OCI-LY3 (cell line): ENCODE measurements at regions not wholly inside any gene's neighbourhood (a gene's known extent, or its start where the extent isn't known, plus 50 kb on each side); places are given as distances from the start of the nearest gene placed in this dataset.

Experiments used
- H2AFZ ChIP-seq: fragments of 200-600, 300-600 bp; shearing (Covaris generic); 2 replicates; pipeline ENCODE4 v1.6.0; 2014; ENCODE audit warnings: antibody characterized with exemption, low read depth, low read length
- H3K27ac ChIP-seq: fragments of 200-600, 300-600 bp; sonication (generic); 2 replicates; pipeline ENCODE4 v1.5.1; 2014; ENCODE audit warnings: mild to moderate bottlenecking, low read length, moderate library complexity, mixed read lengths
- H3K27me3 ChIP-seq: fragments of 200-600, 300-600 bp; sonication (generic); 2 replicates; pipeline ENCODE4 v1.6.1; 2014; ENCODE audit warnings: low read depth, low read length, mixed read lengths
- H3K36me3 ChIP-seq: fragments of 200-600, 300-600 bp; sonication (generic); replicated peaks from 2 replicates; pipeline ENCODE3; 2014; ENCODE audit warnings: low read depth, low read length, mixed read lengths
- H3K4me1 ChIP-seq: fragments of 300-600, 200-600 bp; sonication (generic); 2 replicates; pipeline ENCODE4 v1.6.1; 2014; ENCODE audit warnings: low read length, mixed read lengths
- H3K4me2 ChIP-seq: fragments of 200-600, 300-600 bp; sonication (generic); 2 replicates; pipeline ENCODE4 v1.6.1; 2014; ENCODE audit warnings: low read length, mixed read lengths
- H3K4me3 ChIP-seq: fragments of 300-600, 200-600 bp; sonication (generic); 2 replicates; pipeline ENCODE4 v1.5.1; 2014; ENCODE audit warnings: antibody characterized with exemption, mild to moderate bottlenecking, low read length, moderate library complexity
- H3K79me2 ChIP-seq: fragments of 300-600, 200-600 bp; shearing (Covaris generic); 2 replicates; pipeline ENCODE4 v1.6.1; 2014; ENCODE audit warnings: mild to moderate bottlenecking, low read length, mixed read lengths
- H3K9ac ChIP-seq: fragments of 300-600, 200-600 bp; shearing (Covaris generic); 2 replicates; pipeline ENCODE4 v1.6.0; 2014; ENCODE audit warnings: mild to moderate bottlenecking, low read length, moderate library complexity
- H3K9me3 ChIP-seq: fragments of 200-600, 300-600 bp; shearing (Covaris generic); 2 replicates; pipeline ENCODE4 v1.6.1; 2014; ENCODE audit warnings: low read length, mixed read lengths; ENCODE audit not compliant: insufficient read depth
- H4K20me1 ChIP-seq: fragments of 200-600, 300-600 bp; sonication (generic); 2 replicates; pipeline ENCODE4 v1.6.1; 2016; ENCODE audit warnings: low read length, mixed read lengths; ENCODE audit not compliant: insufficient read depth
- EZH2phosphoT487 ChIP-seq: fragments of 200-600 bp; shearing (Covaris generic); IDR thresholded peaks from 2 replicates; pipeline ENCODE4 v1.6.1; 2018; ENCODE audit warnings: antibody characterized with exemption, mixed run types, low read depth
- TF ChIP-seq, protein P1 (sequence below): fragments of 200-600, 300-600 bp; sonication (generic); IDR thresholded peaks from 2 replicates; pipeline ENCODE4 v1.5.1; 2014; ENCODE audit warnings: antibody characterized with exemption, low read length, low read depth

DNA sequence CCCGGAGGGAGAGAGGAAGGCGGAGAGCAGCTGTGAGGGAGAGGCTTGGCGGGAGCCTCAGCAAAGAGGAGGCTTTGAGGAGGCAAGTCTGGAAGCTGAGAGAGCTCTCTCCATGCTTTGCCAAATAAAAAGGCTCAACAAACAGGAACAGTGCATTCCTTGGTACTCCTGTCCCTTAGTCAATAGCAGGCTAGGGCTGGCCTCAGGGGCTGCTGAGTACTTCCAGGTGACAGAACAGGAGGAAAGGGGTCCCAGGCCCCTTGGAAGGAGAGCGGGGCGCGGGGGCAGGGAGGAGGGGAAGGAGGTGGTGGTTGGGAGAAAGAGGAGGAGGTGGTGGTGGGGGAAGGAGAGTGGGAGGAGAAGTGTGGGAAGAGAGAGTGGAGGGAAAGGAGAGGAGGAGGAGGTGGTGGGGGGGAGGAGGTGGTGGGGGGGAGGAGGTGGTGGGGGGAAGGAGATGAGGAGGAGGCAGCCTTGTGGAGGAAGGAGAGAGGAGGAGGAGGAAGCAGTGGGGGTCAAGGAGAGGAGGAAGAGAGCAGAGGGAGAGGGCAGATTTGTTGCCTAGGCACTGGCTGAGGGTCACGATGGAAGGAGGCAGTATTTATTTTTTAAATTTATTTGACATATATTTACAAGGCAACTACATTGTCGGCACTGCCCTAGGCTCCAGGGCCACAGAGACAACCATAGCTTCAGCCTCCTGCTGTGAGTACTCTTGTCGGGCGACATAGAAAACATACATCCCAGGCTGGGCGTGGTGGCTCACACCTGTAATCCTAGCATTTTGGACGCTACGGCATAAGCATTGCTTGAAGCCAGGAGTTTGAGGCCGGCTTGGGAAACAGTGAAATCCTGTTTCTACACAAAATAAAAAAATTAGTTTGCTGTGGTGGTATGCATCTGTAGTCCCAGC lies 74.2 kb upstream of the ZBED5 start:
- no peaks in the 10 kb centered on the region for H3K36me3 ChIP-seq
- peak overlapping the region; percentile 80 for H3K4me2 ChIP-seq
- H3K27ac ChIP-seq = no peak overlapping the region
- no peak overlapping the region; the same call in 1 of the 2 replicates for H3K9ac ChIP-seq
- no peaks in the 10 kb centered on the region for H3K79me2 ChIP-seq
- H3K27me3 ChIP-seq = peaks cover 46% of the 10 kb centered on the region
- H2AFZ ChIP-seq = peak overlapping the region; percentile 69; the same call in 1 of the 2 replicates
- no peaks in the 10 kb centered on the region for H4K20me1 ChIP-seq
- no peaks in the 10 kb centered on the region for H3K9me3 ChIP-seq
- peak overlapping the region; percentile 73 for H3K4me3 ChIP-seq
- 0 out of 2 replicates have a peak, but pooled peaks cover 10% of the 10 kb centered on the region for H3K4me1 ChIP-seq
- no peak for TF ChIP-seq EZH2phosphoT487
- TF ChIP-seq, protein P1, sequence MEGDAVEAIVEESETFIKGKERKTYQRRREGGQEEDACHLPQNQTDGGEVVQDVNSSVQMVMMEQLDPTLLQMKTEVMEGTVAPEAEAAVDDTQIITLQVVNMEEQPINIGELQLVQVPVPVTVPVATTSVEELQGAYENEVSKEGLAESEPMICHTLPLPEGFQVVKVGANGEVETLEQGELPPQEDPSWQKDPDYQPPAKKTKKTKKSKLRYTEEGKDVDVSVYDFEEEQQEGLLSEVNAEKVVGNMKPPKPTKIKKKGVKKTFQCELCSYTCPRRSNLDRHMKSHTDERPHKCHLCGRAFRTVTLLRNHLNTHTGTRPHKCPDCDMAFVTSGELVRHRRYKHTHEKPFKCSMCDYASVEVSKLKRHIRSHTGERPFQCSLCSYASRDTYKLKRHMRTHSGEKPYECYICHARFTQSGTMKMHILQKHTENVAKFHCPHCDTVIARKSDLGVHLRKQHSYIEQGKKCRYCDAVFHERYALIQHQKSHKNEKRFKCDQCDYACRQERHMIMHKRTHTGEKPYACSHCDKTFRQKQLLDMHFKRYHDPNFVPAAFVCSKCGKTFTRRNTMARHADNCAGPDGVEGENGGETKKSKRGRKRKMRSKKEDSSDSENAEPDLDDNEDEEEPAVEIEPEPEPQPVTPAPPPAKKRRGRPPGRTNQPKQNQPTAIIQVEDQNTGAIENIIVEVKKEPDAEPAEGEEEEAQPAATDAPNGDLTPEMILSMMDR = no peak

DNA sequence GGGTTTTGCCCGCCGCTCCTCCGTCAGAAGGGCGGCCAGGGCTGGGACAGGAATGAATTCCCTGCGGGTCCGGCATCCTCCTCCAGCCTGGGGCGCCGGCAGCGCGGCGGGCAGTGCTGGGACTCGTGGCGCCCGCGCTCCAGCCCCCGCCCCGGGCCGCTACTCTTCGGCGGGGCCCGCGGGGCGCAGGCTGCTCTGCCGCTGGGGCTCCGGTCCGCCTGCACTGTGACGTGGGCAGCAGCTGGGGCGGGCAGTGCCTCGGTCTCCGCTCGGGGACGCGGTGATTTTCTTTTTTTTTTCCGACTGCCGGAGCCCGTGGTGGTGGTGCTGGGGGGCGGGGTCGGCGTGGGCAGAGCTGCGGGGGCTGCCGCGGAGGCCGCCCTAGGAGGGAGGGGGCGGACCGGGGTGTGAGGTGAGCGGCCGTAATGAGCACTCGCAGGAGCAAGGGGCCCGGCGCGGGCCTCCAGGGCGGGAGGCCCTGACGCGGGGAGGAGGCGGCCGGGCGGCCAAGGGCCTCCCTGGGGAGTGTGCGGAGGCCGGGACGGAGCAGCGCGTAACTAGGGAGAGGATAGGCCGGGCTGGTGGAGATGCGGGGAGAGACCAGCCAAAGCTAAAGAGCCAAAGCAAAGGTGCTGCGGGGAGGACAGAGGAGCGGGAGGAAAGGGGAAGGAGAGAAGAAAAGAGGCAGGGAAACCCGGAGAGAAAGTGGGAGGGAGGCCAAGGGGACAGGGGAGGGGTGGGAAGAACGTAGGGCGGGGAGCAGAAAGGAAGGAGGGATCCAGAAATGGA lies 73.3 kb upstream of the ZBED5 start:
- Histone ChIP-seq H3K79me2 (no peaks in the 10 kb centered on the region), H3K9me3 (no peaks in the 10 kb centered on the region), H3K9ac (peak overlapping the region; percentile 9; the same call in 1 of the 2 replicates), H4K20me1 (no peaks in the 10 kb centered on the region), H3K4me1 (0 out of 2 replicates have a peak, but pooled peaks cover 10% of the 10 kb centered on the region), H3K36me3 (no peaks in the 10 kb centered on the region), H3K27ac (no peak overlapping the region), H2AFZ (peak overlapping the region; percentile 69; the same call in 1 of the 2 replicates), H3K27me3 (peaks cover 52% of the 10 kb centered on the region), H3K4me2 (peak overlapping the region; percentile 80), H3K4me3 (peak overlapping the region; percentile 73)
- TF ChIP-seq EZH2phosphoT487 = no peak
- TF ChIP-seq, protein P1 = no peak

DNA sequence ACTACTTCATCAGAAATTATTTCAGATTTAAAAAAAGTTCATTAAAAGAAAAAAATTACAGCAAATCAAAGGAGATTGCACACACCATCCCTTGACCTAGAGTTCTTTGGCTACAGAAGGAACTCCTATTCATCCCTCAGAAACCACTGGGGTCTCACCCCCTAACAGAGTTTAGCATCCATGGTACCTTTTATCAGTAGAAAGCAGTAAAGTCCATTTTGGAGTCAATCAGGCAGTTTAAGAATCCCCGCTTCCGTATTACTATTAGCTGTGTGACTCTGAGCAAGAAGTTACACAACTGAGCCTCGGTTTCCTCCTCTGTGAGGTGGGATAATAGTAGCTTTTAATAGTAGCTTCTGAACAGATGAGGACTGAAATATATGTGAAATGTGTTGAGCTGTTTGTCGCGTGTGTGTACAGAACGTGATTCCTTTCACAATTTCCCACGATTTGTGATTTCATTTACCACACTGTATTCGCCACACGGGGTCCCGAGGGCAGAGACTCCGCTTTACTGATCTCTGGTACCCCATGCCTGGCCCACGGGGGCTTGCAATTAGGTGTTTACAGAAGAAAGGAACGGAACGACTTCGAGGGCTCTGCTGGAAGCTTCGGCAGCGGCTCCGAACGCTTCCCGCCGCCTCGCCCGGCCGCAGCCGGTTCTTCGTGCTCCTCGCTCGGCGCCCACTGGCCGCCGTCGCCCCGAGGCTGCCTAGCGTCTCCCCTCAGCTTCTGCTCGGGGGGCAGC lies 72.5 kb upstream of the ZBED5 start:
- TF ChIP-seq, protein P1 = no peak
- no peak for TF ChIP-seq EZH2phosphoT487
- no peaks in the 10 kb centered on the region for H3K79me2 ChIP-seq
- no peak overlapping the region for H2AFZ ChIP-seq
- peak overlapping the region; percentile 80 for H3K4me2 ChIP-seq
- H3K27ac ChIP-seq = no peak overlapping the region
- H3K9me3 ChIP-seq = no peaks in the 10 kb centered on the region
- no peaks in the 10 kb centered on the region for H4K20me1 ChIP-seq
- H3K9ac ChIP-seq = no peak overlapping the region
- peak overlapping the region; percentile 73 for H3K4me3 ChIP-seq
- H3K4me1 ChIP-seq = 0 out of 2 replicates have a peak, but pooled peaks cover 10% of the 10 kb centered on the region
- no peaks in the 10 kb centered on the region for H3K36me3 ChIP-seq
- H3K27me3 ChIP-seq = peaks cover 52% of the 10 kb centered on the region
